Naive thymus-derived CD4-positive, alpha-beta T cell (primary cell): ENCODE measurements at regions not wholly inside any gene's neighbourhood (a gene's known extent, or its start where the extent isn't known, plus 50 kb on each side); places are given as distances from the start of the nearest gene placed in this dataset.

ENCODE experiments used
- ATAC-seq: fragments of 150-1000 bp; cut with Tn5 transposase; 2 replicates; pipeline ENCODE4 v1.10.0; 2021; ENCODE audit warnings: mild to moderate bottlenecking, moderate library complexity
- CTCF ChIA-PET: fragments of 350-600 bp; sonication (Branson Sonifier 250); formaldehyde crosslinking; loops from one replicate; lab custom pipeline; 2021; ENCODE audit warnings: antibody characterized with exemption; lab: Charles Lee
- POLR2A ChIA-PET: fragments of 350-600 bp; sonication (Branson Sonifier 250); formaldehyde crosslinking; loops from one replicate; lab custom pipeline; 2021; ENCODE audit warnings: antibody characterized with exemption, inconsistent platforms; lab: Charles Lee
- DNase-seq, 9 donors: peaks; one replicate each; pipeline versions ENCODE4 v3.0.0 to v3.0.0-alpha.2; 2020 to 2022; ENCODE audit warnings: mixed read lengths in 1 of 9
- H3K27ac ChIP-seq: one replicate; pipeline ENCODE4 v1.7.0; 2013; ENCODE audit warnings: mild to moderate bottlenecking, low read depth, low read length, moderate library complexity
- H3K27me3 ChIP-seq, 2 donors: one replicate each; pipeline ENCODE4 v1.7.0; 2013; ENCODE audit warnings: low read length in 2 of 2, mild to moderate bottlenecking in 2 of 2, moderate library complexity in 2 of 2; ENCODE audit not compliant: control insufficient read depth in 2 of 2, insufficient read depth in 2 of 2
- H3K36me3 ChIP-seq, 3 experiments: 1 replicate in 2 of 3; 2 replicates in 1 of 3; pipeline ENCODE4 v1.7.0; 2013; ENCODE audit warnings: low read length in 3 of 3, mild to moderate bottlenecking in 3 of 3, moderate library complexity in 1 of 3; ENCODE audit not compliant: insufficient read depth in 3 of 3, control insufficient read depth in 2 of 3
- H3K4me1 ChIP-seq, 2 donors: one replicate each; pipeline ENCODE4 v1.7.0; 2013; ENCODE audit warnings: low read length in 2 of 2, mild to moderate bottlenecking in 2 of 2, moderate library complexity in 1 of 2; ENCODE audit not compliant: control insufficient read depth in 2 of 2, insufficient read depth in 2 of 2
- H3K4me3 ChIP-seq: 2 replicates; pipeline ENCODE4 v1.7.0; 2013; ENCODE audit warnings: mild to moderate bottlenecking, low read length
- H3K9me3 ChIP-seq, 3 experiments: 1 replicate in 2 of 3; 2 replicates in 1 of 3; pipeline ENCODE4 v1.7.0; 2013; ENCODE audit warnings: low read length in 3 of 3; ENCODE audit not compliant: control insufficient read depth in 2 of 3
- H3K27ac Mint-ChIP-seq, 9 donors: one replicate each; pipeline ENCODE4 v1.8.0; 2020 to 2022; ENCODE audit warnings: mixed read lengths in 9 of 9, mild to moderate bottlenecking in 8 of 9, moderate library complexity in 5 of 9, inconsistent platforms in 2 of 9
- H3K27me3 Mint-ChIP-seq, 5 donors: one replicate each; pipeline ENCODE4 v1.8.0; 2021 to 2022; ENCODE audit warnings: mixed read lengths in 5 of 5, mild to moderate bottlenecking in 1 of 5
- H3K36me3 Mint-ChIP-seq, 5 donors: one replicate each; pipeline ENCODE4 v1.8.0; 2020 to 2022; ENCODE audit warnings: mixed read lengths in 5 of 5, mild to moderate bottlenecking in 3 of 5, inconsistent platforms in 1 of 5
- H3K4me1 Mint-ChIP-seq, 7 donors: one replicate each; pipeline ENCODE4 v1.8.0; 2020 to 2022; ENCODE audit warnings: mixed read lengths in 7 of 7, mild to moderate bottlenecking in 3 of 7, inconsistent platforms in 1 of 7
- H3K4me3 Mint-ChIP-seq, 10 donors: one replicate each; pipeline ENCODE4 v1.8.0; 2020 to 2022; ENCODE audit warnings: mild to moderate bottlenecking in 10 of 10, mixed read lengths in 10 of 10, moderate library complexity in 6 of 10, inconsistent platforms in 2 of 10
- H3K9me3 Mint-ChIP-seq, 11 donors: one replicate each; pipeline ENCODE4 v1.8.0; 2020 to 2022; ENCODE audit warnings: mixed read lengths in 11 of 11, mild to moderate bottlenecking in 4 of 11, inconsistent platforms in 1 of 11, moderate library complexity in 1 of 11
- intact Hi-C, 2 donors: fragments of 100-400 bp; cut with micrococcal nuclease; formaldehyde crosslinking; loops; one replicate each; pipeline ENCODE4 v1.15.1; 2023

GRCh38 chrX:73268463-73268862 is 53.8 kb upstream of the NAP1L2 start:
- Histone ChIP-seq H3K36me3 (no peaks in the 10 kb centered on the region), H3K27ac (no peak overlapping the region), H3K4me3 (no peak overlapping the region), H3K9me3 (no peaks in the 10 kb centered on the region), H3K27me3 (no peaks in the 10 kb centered on the region), H3K4me1 (no peaks in the 10 kb centered on the region)
- Mint-ChIP-seq H3K9me3 (peaks cover 0 to 2% (median 0%) of the 10 kb centered on the region in 11 donors), H3K27me3 (peaks cover 0 to 23% (median 14%) of the 10 kb centered on the region in 5 donors), H3K36me3 (no peaks in the 10 kb centered on the region), H3K27ac (no peak overlapping the region), H3K4me3 (no peak overlapping the region), H3K4me1 (no peaks in the 10 kb centered on the region)
- DNase-seq = no peak
- no peak for ATAC-seq
- POLR2A ChIA-PET = no interaction called here
- CTCF ChIA-PET = no interaction called here
- intact Hi-C loops = loop anchor here in 1 of 2 donors (10.0 kb wide), 1 partner anchor 184 kb away; no protein-coding TSS in a partner anchor

GRCh38 chrX:73267979-73268378 is 53.3 kb upstream of the NAP1L2 start:
- H3K4me1 Mint-ChIP-seq = no peaks in the 10 kb centered on the region
- intact Hi-C loops = loop anchor here in 1 of 2 donors (10.0 kb wide), 1 partner anchor 183 kb away; no protein-coding TSS in a partner anchor
- H3K4me1 ChIP-seq = no peaks in the 10 kb centered on the region
- no peaks in the 10 kb centered on the region for H3K27me3 ChIP-seq
- ATAC-seq = no peak
- DNase-seq = no peak
- H3K9me3 Mint-ChIP-seq = peaks cover 0 to 2% (median 0%) of the 10 kb centered on the region in 11 donors
- H3K27ac ChIP-seq = no peak overlapping the region
- ChIA-PET POLR2A (no interaction called here), CTCF (no interaction called here)
- H3K27me3 Mint-ChIP-seq = peaks cover 0 to 23% (median 14%) of the 10 kb centered on the region in 5 donors
- H3K4me3 ChIP-seq = no peak overlapping the region
- no peak overlapping the region for H3K27ac Mint-ChIP-seq
- H3K36me3 Mint-ChIP-seq = no peaks in the 10 kb centered on the region
- no peaks in the 10 kb centered on the region for H3K9me3 ChIP-seq
- H3K4me3 Mint-ChIP-seq = no peak overlapping the region
- H3K36me3 ChIP-seq = no peaks in the 10 kb centered on the region

GRCh38 chrX:73267206-73267605 is 52.6 kb upstream of the NAP1L2 start:
- DNase-seq (no peak), ATAC-seq (no peak)
- no peaks in the 10 kb centered on the region for H3K9me3 Mint-ChIP-seq
- Histone ChIP-seq H3K27me3 (no peaks in the 10 kb centered on the region), H3K4me3 (no peak overlapping the region), H3K4me1 (no peaks in the 10 kb centered on the region), H3K27ac (no peak overlapping the region), H3K36me3 (no peaks in the 10 kb centered on the region), H3K9me3 (no peaks in the 10 kb centered on the region)
- no peak overlapping the region for H3K4me3 Mint-ChIP-seq
- POLR2A ChIA-PET = no interaction called here
- H3K27ac Mint-ChIP-seq = no peak overlapping the region
- CTCF ChIA-PET = no interaction called here
- H3K27me3 Mint-ChIP-seq = peaks cover 0 to 19% (median 14%) of the 10 kb centered on the region in 5 donors
- no peaks in the 10 kb centered on the region for H3K4me1 Mint-ChIP-seq
- intact Hi-C loops = loop anchor here in 1 of 2 donors (10.0 kb wide), 1 partner anchor 182 kb away; no protein-coding TSS in a partner anchor
- no peaks in the 10 kb centered on the region for H3K36me3 Mint-ChIP-seq

GRCh38 chrX:73266766-73267165 is 52.1 kb upstream of the NAP1L2 start:
- no peaks in the 10 kb centered on the region for H3K36me3 ChIP-seq
- H3K27me3 ChIP-seq = no peaks in the 10 kb centered on the region
- Mint-ChIP-seq H3K4me3 (no peak overlapping the region), H3K27ac (no peak overlapping the region), H3K36me3 (no peaks in the 10 kb centered on the region), H3K4me1 (no peaks in the 10 kb centered on the region), H3K9me3 (no peaks in the 10 kb centered on the region), H3K27me3 (peaks cover 0 to 18% (median 12%) of the 10 kb centered on the region in 5 donors)
- CTCF ChIA-PET = no interaction called here
- no peak overlapping the region for H3K4me3 ChIP-seq
- ATAC-seq (no peak), DNase-seq (no peak)
- H3K4me1 ChIP-seq = no peaks in the 10 kb centered on the region
- no peaks in the 10 kb centered on the region for H3K9me3 ChIP-seq
- POLR2A ChIA-PET = no interaction called here
- no peak overlapping the region for H3K27ac ChIP-seq
- intact Hi-C loops = loop anchor here in 1 of 2 donors (10.0 kb wide), 1 partner anchor 182 kb away; no protein-coding TSS in a partner anchor
